Body of pancreas (tissue), 4 donors: ENCODE measurements at regions not wholly inside any gene's neighbourhood (a gene's known extent, or its start where the extent isn't known, plus 50 kb on each side); places are given as distances from the start of the nearest gene placed in this dataset.

Experiments
- POLR2A ChIP-seq, 3 donors: fragments of 450-650 bp; IDR thresholded peaks; one replicate each; pipeline ENCODE4 v1.6.1; 2016; ENCODE audit warnings: antibody characterized with exemption in 3 of 3, mild to moderate bottlenecking in 2 of 3
- TF ChIP-seq, protein P1 (sequence below), 7 experiments: fragments of 450-650 bp in 4 of 7; fragments of 200-600 bp in 3 of 7; sonication (generic) in 3 of 7; IDR thresholded peaks; one replicate each; pipeline ENCODE4 v1.5.1; 2016 to 2019; ENCODE audit warnings: antibody characterized with exemption in 7 of 7

DNA sequence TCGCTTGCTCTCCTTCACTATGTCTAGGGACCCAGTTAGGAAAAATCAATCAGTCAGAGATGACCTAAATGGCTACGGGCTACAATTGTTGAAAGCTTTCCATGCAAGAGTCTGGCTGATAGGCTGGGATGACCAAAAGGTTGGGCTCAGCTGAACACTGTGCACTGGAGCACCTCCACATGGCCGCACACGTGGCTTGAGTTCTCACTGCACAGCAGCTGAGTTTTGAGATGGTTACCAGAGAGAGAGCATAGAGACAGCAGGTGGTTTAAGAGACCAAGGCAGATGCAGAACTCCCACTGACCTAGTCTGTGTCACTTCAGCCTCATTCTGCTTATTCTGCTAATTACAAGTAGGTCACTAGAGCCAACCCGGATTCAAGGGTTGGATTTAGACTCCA, 2354.8 kb upstream of the C9orf72 start:
- TF ChIP-seq POLR2A (IDR thresholded peaks at IDR 0.05): no peak
- TF ChIP-seq, protein P1, sequence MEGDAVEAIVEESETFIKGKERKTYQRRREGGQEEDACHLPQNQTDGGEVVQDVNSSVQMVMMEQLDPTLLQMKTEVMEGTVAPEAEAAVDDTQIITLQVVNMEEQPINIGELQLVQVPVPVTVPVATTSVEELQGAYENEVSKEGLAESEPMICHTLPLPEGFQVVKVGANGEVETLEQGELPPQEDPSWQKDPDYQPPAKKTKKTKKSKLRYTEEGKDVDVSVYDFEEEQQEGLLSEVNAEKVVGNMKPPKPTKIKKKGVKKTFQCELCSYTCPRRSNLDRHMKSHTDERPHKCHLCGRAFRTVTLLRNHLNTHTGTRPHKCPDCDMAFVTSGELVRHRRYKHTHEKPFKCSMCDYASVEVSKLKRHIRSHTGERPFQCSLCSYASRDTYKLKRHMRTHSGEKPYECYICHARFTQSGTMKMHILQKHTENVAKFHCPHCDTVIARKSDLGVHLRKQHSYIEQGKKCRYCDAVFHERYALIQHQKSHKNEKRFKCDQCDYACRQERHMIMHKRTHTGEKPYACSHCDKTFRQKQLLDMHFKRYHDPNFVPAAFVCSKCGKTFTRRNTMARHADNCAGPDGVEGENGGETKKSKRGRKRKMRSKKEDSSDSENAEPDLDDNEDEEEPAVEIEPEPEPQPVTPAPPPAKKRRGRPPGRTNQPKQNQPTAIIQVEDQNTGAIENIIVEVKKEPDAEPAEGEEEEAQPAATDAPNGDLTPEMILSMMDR (IDR thresholded peaks at IDR 0.05): no peak
